ENCODE measurements at regions not wholly inside any gene's neighbourhood (a gene's known extent, or its start where the extent isn't known, plus 50 kb on each side); places are given as distances from the start of the nearest gene placed in this dataset.

- no peak for ATAC-seq
- H3K9me3 Mint-ChIP-seq = peaks cover 4 to 19% of the 10 kb centered on the region in 2 donors
- H3K27ac Mint-ChIP-seq = no peak overlapping the region
- no peaks in the 10 kb centered on the region for H3K36me3 Mint-ChIP-seq
- no peak for DNase-seq (ENCODE audit: low spot score in 2 of 2)
Measured at GRCh38 chr9:120018550-120018949, 561.4 kb downstream of the CDK5RAP2 start.

- no peak for ATAC-seq
- peaks cover 6 to 17% of the 10 kb centered on the region in 2 donors for H3K9me3 Mint-ChIP-seq
- no peak overlapping the region for H3K27ac Mint-ChIP-seq
- no peak for DNase-seq (ENCODE audit: low spot score in 2 of 2)
- no peaks in the 10 kb centered on the region for H3K36me3 Mint-ChIP-seq
Measured at GRCh38 chr9:120018037-120018436, 561.9 kb downstream of the CDK5RAP2 start.

- DNase-seq (ENCODE audit: low spot score in 2 of 2) (no peak), ATAC-seq (no peak)
- Mint-ChIP-seq H3K27ac (no peak overlapping the region), H3K36me3 (no peaks in the 10 kb centered on the region), H3K9me3 (peaks cover 9 to 19% of the 10 kb centered on the region in 2 donors)
Measured at GRCh38 chr9:120016231-120016630, 563.7 kb downstream of the CDK5RAP2 start.

- no peak for ATAC-seq
- no peak for DNase-seq (ENCODE audit: low spot score in 2 of 2)
- Mint-ChIP-seq H3K27ac (no peak overlapping the region), H3K9me3 (peaks cover 5 to 14% of the 10 kb centered on the region in 2 donors), H3K36me3 (no peaks in the 10 kb centered on the region)
Measured at GRCh38 chr9:120014796-120015195, 565.2 kb downstream of the CDK5RAP2 start.

- ATAC-seq (no peak), DNase-seq (ENCODE audit: low spot score in 2 of 2) (no peak)
- Mint-ChIP-seq H3K36me3 (no peaks in the 10 kb centered on the region), H3K27ac (no peak overlapping the region), H3K9me3 (peaks cover 5 to 6% of the 10 kb centered on the region in 2 donors)
Measured at GRCh38 chr9:120009856-120010255, 570.1 kb downstream of the CDK5RAP2 start.

- H3K27ac Mint-ChIP-seq = no peak overlapping the region
- H3K9me3 Mint-ChIP-seq = peaks cover 0 to 4% of the 10 kb centered on the region in 2 donors
- DNase-seq (ENCODE audit: low spot score in 2 of 2) (no peak), ATAC-seq (no peak)
- no peaks in the 10 kb centered on the region for H3K36me3 Mint-ChIP-seq
Measured at GRCh38 chr9:120001536-120001935, 578.4 kb downstream of the CDK5RAP2 start.

GRCh38 chr9:119998614-119999013 is 581.4 kb downstream of the CDK5RAP2 start:
- Mint-ChIP-seq H3K36me3 (no peaks in the 10 kb centered on the region), H3K27ac (no peak overlapping the region), H3K9me3 (peaks cover 0 to 4% of the 10 kb centered on the region in 2 donors)
- DNase-seq (ENCODE audit: low spot score in 2 of 2) (no peak), ATAC-seq (no peak)

GRCh38 chr9:119991797-119992196 is 588.2 kb downstream of the CDK5RAP2 start:
- Mint-ChIP-seq H3K27ac (no peak overlapping the region), H3K9me3 (peaks cover 0 to 3% of the 10 kb centered on the region in 2 donors), H3K36me3 (no peaks in the 10 kb centered on the region)
- DNase-seq (ENCODE audit: low spot score in 2 of 2) = no peak
- ATAC-seq = no peak

GRCh38 chr9:119986713-119987112 is 593.3 kb downstream of the CDK5RAP2 start:
- no peak overlapping the region for H3K27ac Mint-ChIP-seq

GRCh38 chr9:119986205-119986604 is 593.8 kb downstream of the CDK5RAP2 start:
- Mint-ChIP-seq H3K36me3 (no peaks in the 10 kb centered on the region), H3K9me3 (peaks cover 0 to 3% of the 10 kb centered on the region in 2 donors), H3K27ac (no peak overlapping the region)
- ATAC-seq = no peak
- DNase-seq (ENCODE audit: low spot score in 2 of 2) = no peak

More at GRCh38 chr9:119986713-119987112, 593.3 kb downstream of the CDK5RAP2 start:
- H3K36me3 Mint-ChIP-seq = no peaks in the 10 kb centered on the region
- ATAC-seq (no peak), DNase-seq (ENCODE audit: low spot score in 2 of 2) (no peak)
- H3K9me3 Mint-ChIP-seq = peaks cover 0 to 3% of the 10 kb centered on the region in 2 donors

GRCh38 chr9:119974026-119974425 is 604.8 kb upstream of the BRINP1 start:
- peaks cover 4 to 8% of the 10 kb centered on the region in 2 donors for H3K9me3 Mint-ChIP-seq
- ATAC-seq = no peak
- no peak for DNase-seq (ENCODE audit: low spot score in 2 of 2)
- no peaks in the 10 kb centered on the region for H3K36me3 Mint-ChIP-seq
- H3K27ac Mint-ChIP-seq = no peak overlapping the region

- ATAC-seq = peak; percentile 37 to 63
- no peaks in the 10 kb centered on the region for H3K36me3 Mint-ChIP-seq
- no peak overlapping the region for H3K27ac Mint-ChIP-seq
- DNase-seq (ENCODE audit: low spot score in 2 of 2) = peak; percentile 57 to 60
- H3K9me3 Mint-ChIP-seq = no peaks in the 10 kb centered on the region
Measured at GRCh38 chr9:119968836-119969707, 599.8 kb upstream of the BRINP1 start.

GRCh38 chr9:119967867-119968535 is 598.8 kb upstream of the BRINP1 start:
- H3K27ac Mint-ChIP-seq = no peak overlapping the region
- DNase-seq (ENCODE audit: low spot score in 2 of 2) = no peak
- no peaks in the 10 kb centered on the region for H3K36me3 Mint-ChIP-seq
- no peak for ATAC-seq
- H3K9me3 Mint-ChIP-seq = no peaks in the 10 kb centered on the region

GRCh38 chr9:119963798-119964372 is 594.6 kb upstream of the BRINP1 start:
- DNase-seq (ENCODE audit: low spot score in 2 of 2) (no peak), ATAC-seq (no peak)
- H3K27ac Mint-ChIP-seq = no peak overlapping the region
- no peaks in the 10 kb centered on the region for H3K36me3 Mint-ChIP-seq
- no peaks in the 10 kb centered on the region for H3K9me3 Mint-ChIP-seq

- Mint-ChIP-seq H3K36me3 (no peaks in the 10 kb centered on the region), H3K9me3 (no peaks in the 10 kb centered on the region), H3K27ac (no peak overlapping the region)
- DNase-seq (ENCODE audit: low spot score in 2 of 2) (no peak), ATAC-seq (no peak)
Measured at GRCh38 chr9:119963258-119963797, 594.1 kb upstream of the BRINP1 start.

GRCh38 chr9:119961774-119962424 is 592.7 kb upstream of the BRINP1 start:
- DNase-seq (ENCODE audit: low spot score in 2 of 2) (peak in 1 of 2 donors; percentile 4), ATAC-seq (no peak)
- peaks cover 0 to 5% of the 10 kb centered on the region in 2 donors for H3K9me3 Mint-ChIP-seq
- H3K36me3 Mint-ChIP-seq = no peaks in the 10 kb centered on the region
- H3K27ac Mint-ChIP-seq = no peak overlapping the region
